ENCODE measurements at regions not wholly inside any gene's neighbourhood (a gene's known extent, or its start where the extent isn't known, plus 50 kb on each side); places are given as distances from the start of the nearest gene placed in this dataset.

DNA sequence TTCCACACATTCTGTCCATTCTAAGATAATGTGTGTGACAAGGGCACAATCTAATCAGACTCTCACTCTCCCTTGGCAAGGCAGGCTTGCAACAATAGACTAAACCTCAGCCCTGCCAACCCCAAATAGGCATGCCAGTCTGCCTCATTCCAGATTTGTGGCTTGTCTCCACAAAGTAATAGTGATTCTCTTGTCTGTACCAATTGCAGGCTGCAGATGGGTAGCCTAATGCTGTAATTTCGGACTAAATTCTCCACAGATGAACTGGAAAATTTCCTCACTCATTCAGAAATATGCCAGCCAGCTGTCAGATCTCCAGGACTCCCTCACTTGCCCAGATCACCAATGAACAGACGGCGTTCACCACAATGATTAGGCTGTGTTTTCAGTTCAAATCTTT lies 413.6 kb downstream of the ELAVL2 start:
- TF ChIP-seq ZNF473 (tag by site-specific recombination; IDR thresholded peaks at IDR 0.05) (no peak), REPIN1 (tag by site-specific recombination; IDR thresholded peaks at IDR 0.05; ENCODE audit: low read depth) (no peak)
- TF ChIP-seq, protein P1, sequence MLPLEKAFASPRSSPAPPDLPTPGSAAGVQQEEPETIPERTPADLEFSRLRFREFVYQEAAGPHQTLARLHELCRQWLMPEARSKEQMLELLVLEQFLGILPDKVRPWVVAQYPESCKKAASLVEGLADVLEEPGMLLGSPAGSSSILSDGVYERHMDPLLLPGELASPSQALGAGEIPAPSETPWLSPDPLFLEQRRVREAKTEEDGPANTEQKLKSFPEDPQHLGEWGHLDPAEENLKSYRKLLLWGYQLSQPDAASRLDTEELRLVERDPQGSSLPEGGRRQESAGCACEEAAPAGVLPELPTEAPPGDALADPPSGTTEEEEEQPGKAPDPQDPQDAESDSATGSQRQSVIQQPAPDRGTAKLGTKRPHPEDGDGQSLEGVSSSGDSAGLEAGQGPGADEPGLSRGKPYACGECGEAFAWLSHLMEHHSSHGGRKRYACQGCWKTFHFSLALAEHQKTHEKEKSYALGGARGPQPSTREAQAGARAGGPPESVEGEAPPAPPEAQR (tag by site-specific recombination; IDR thresholded peaks at IDR 0.05): no peak
